H9 (cell line): ENCODE measurements at regions not wholly inside any gene's neighbourhood (a gene's known extent, or its start where the extent isn't known, plus 50 kb on each side); places are given as distances from the start of the nearest gene placed in this dataset.

ENCODE experiments used
- DNase-seq: peaks from one replicate; pipeline ENCODE4 v3.0.0-alpha.2; 2017
- H2AFZ ChIP-seq: one replicate; pipeline ENCODE4 v1.6.1; 2013; ENCODE audit warnings: mild to moderate bottlenecking, low read length, control low read depth, moderate library complexity
- H2AK5ac ChIP-seq: 2 replicates; pipeline ENCODE4 v1.6.1; 2013; ENCODE audit warnings: low read length, control low read depth, mixed read lengths; ENCODE audit not compliant: insufficient read length
- H2BK120ac ChIP-seq: one replicate; pipeline ENCODE4 v1.6.1; 2013; ENCODE audit warnings: low read depth, mild to moderate bottlenecking, low read length, control low read depth, inconsistent platforms; ENCODE audit not compliant: poor library complexity, severe bottlenecking
- H2BK12ac ChIP-seq: 2 replicates; pipeline ENCODE4 v1.6.1; 2013; ENCODE audit warnings: low read length, control low read depth, mixed read lengths, low read depth; ENCODE audit not compliant: insufficient read length
- H2BK15ac ChIP-seq: 2 replicates; pipeline ENCODE4 v1.6.1; 2013; ENCODE audit warnings: low read depth, low read length, control low read depth
- H2BK20ac ChIP-seq: one replicate; pipeline ENCODE4 v1.6.1; 2013; ENCODE audit warnings: low read depth, mild to moderate bottlenecking, low read length, control low read depth, inconsistent platforms; ENCODE audit not compliant: poor library complexity, severe bottlenecking
- H2BK5ac ChIP-seq: 2 replicates; pipeline ENCODE4 v1.6.1; 2013; ENCODE audit warnings: low read length, control low read depth, mixed read lengths; ENCODE audit not compliant: insufficient read length
- H3K14ac ChIP-seq: 2 replicates; pipeline ENCODE4 v1.6.1; 2013; ENCODE audit warnings: low read length, control low read depth; ENCODE audit not compliant: insufficient read depth
- H3K18ac ChIP-seq: 2 replicates; pipeline ENCODE4 v1.6.1; 2013; ENCODE audit warnings: low read depth, mild to moderate bottlenecking, mixed read lengths, low read length, control low read depth; ENCODE audit not compliant: insufficient read length
- H3K23ac ChIP-seq: 2 replicates; pipeline ENCODE4 v1.6.1; 2013; ENCODE audit warnings: low read length, control low read depth, mixed read lengths, low read depth; ENCODE audit not compliant: insufficient read length
- H3K23me2 ChIP-seq: 2 replicates; pipeline ENCODE4 v1.6.1; 2013; ENCODE audit warnings: low read depth, mild to moderate bottlenecking, mixed read lengths, low read length, control low read depth; ENCODE audit not compliant: insufficient read length, poor library complexity, severe bottlenecking
- H3K27ac ChIP-seq: 2 replicates; pipeline ENCODE4 v1.5.1; 2013; ENCODE audit warnings: low read length, control low read depth, mixed read lengths, low read depth; ENCODE audit not compliant: insufficient read length
- H3K27me3 ChIP-seq: 2 replicates; pipeline ENCODE4 v1.6.1; 2013; ENCODE audit warnings: low read length, control low read depth, inconsistent platforms; ENCODE audit not compliant: insufficient read depth
- H3K4ac ChIP-seq: 2 replicates; pipeline ENCODE4 v1.6.1; 2013; ENCODE audit warnings: low read depth, mild to moderate bottlenecking, control low read depth, inconsistent platforms, low read length, moderate library complexity
- H3K4me1 ChIP-seq: 2 replicates; pipeline ENCODE4 v1.6.1; 2013; ENCODE audit warnings: low read length, control low read depth, inconsistent platforms; ENCODE audit not compliant: insufficient read depth
- H3K4me2 ChIP-seq: 2 replicates; pipeline ENCODE4 v1.6.1; 2013; ENCODE audit warnings: low read length, control low read depth, mixed read lengths; ENCODE audit not compliant: insufficient read length, insufficient read depth
- H3K56ac ChIP-seq: 2 replicates; pipeline ENCODE4 v1.6.1; 2013; ENCODE audit warnings: low read depth, mild to moderate bottlenecking, mixed read lengths, low read length, control low read depth; ENCODE audit not compliant: insufficient read length
- H3K79me1 ChIP-seq: 2 replicates; pipeline ENCODE4 v1.6.1; 2013; ENCODE audit warnings: low read depth, mild to moderate bottlenecking, moderate library complexity, low read length, control low read depth, inconsistent platforms; ENCODE audit not compliant: insufficient read depth, poor library complexity, severe bottlenecking
- H3K79me2 ChIP-seq: 2 replicates; pipeline ENCODE4 v1.6.1; 2013; ENCODE audit warnings: low read length, control low read depth, inconsistent platforms; ENCODE audit not compliant: insufficient read depth
- H3K9ac ChIP-seq: 2 replicates; pipeline ENCODE4 v1.6.1; 2013; ENCODE audit warnings: low read length, control low read depth, mixed read lengths; ENCODE audit not compliant: insufficient read length; ENCODE audit errors: extremely low read depth
- H3K9me3 ChIP-seq: one replicate; pipeline ENCODE4 v1.6.1; 2013; ENCODE audit warnings: low read depth, low read length, inconsistent platforms; ENCODE audit not compliant: control insufficient read depth
- H3T11ph ChIP-seq: one replicate; pipeline ENCODE4 v1.6.1; 2013; ENCODE audit warnings: mild to moderate bottlenecking, low read length, control low read depth, inconsistent platforms
- H4K20me1 ChIP-seq: one replicate; pipeline ENCODE4 v1.6.1; 2013; ENCODE audit not compliant: control insufficient read depth, insufficient read length, insufficient read depth
- H4K5ac ChIP-seq: 2 replicates; pipeline ENCODE4 v1.6.1; 2013; ENCODE audit warnings: low read depth, mild to moderate bottlenecking, mixed read lengths, low read length, control low read depth; ENCODE audit not compliant: insufficient read length
- H4K8ac ChIP-seq: replicated peaks from 2 replicates; pipeline ENCODE4 v1.6.1; 2013; ENCODE audit warnings: low read length, control low read depth, mixed read lengths, low read depth; ENCODE audit not compliant: insufficient read length
- H4K91ac ChIP-seq: 2 replicates; pipeline ENCODE4 v1.6.1; 2013; ENCODE audit warnings: low read depth, mild to moderate bottlenecking, moderate library complexity, mixed read lengths, low read length, control low read depth; ENCODE audit not compliant: insufficient read length
- H3K27ac Mint-ChIP-seq, 3 experiments: 2 replicates in 2 of 3; 3 replicates in 1 of 3; pipeline ENCODE4 v1.8.0; 2020 to 2021; ENCODE audit warnings: mixed read lengths in 3 of 3, mild to moderate bottlenecking in 1 of 3, moderate library complexity in 1 of 3
- H3K27me3 Mint-ChIP-seq: 2 replicates; pipeline ENCODE4 v1.8.0; 2021; ENCODE audit warnings: low read depth, mild to moderate bottlenecking, moderate library complexity, mixed read lengths
- H3K36me3 Mint-ChIP-seq, 3 experiments: 2 replicates in 2 of 3; 3 replicates in 1 of 3; pipeline ENCODE4 v1.8.0; 2020 to 2021; ENCODE audit warnings: low read depth in 3 of 3, mixed read lengths in 3 of 3; ENCODE audit not compliant: insufficient read depth in 1 of 3
- H3K4me1 Mint-ChIP-seq, 2 experiments: 2 replicates each; pipeline ENCODE4 v1.8.0; 2020; ENCODE audit warnings: mixed read lengths in 2 of 2
- H3K4me3 Mint-ChIP-seq, 2 experiments: 2 replicates in 1 of 2; 3 replicates in 1 of 2; pipeline ENCODE4 v1.8.0; 2020 to 2021; ENCODE audit warnings: mild to moderate bottlenecking in 2 of 2, mixed read lengths in 2 of 2, moderate library complexity in 1 of 2
- H3K9me3 Mint-ChIP-seq, 2 experiments: 2 replicates in 1 of 2; 3 replicates in 1 of 2; pipeline ENCODE4 v1.8.0; 2020; ENCODE audit warnings: mild to moderate bottlenecking in 2 of 2, mixed read lengths in 2 of 2, moderate library complexity in 1 of 2
- WGBS: extraction: QIAGEN DNeasy Blood & Tissue Kit; methylation state at CpG from one replicate; pipeline ENCODE4 v1.1.7; 2013; ENCODE audit warnings: missing lambda C conversion rate, low lambda C conversion rate, mixed read lengths; ENCODE audit not compliant: insufficient read length; ENCODE audit errors: extremely low coverage; 5-methylcytosine and 5-hydroxymethylcytosine counted together
- TF ChIP-seq, protein P1 (sequence below): fragments of 200-600 bp; sonication (generic); conservative IDR thresholded peaks from 3 replicates; pipeline ENCODE4 v1.8.0; 2021; ENCODE audit warnings: antibody characterized with exemption, mild to moderate bottlenecking

DNA sequence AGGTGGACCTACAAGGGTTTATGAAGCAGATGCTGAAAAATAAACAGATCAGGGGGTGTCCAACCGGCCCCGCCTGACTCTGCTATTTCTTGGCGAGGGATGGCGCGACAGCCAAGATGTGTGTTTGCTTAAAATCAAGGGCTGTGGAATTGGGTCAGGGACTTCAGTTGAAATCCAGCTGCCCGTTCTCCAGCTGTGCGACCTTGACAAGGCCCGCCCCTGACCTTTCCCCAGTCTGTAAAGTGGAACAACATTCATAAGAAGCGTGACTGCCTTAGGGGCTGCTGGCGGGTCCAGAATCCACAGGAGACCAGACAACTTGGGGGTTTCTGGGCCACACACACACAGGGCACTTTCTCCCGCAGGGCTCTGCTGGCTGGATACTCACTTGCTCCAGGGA lies 517.5 kb downstream of the PREX1 start:
- H2BK20ac ChIP-seq, result no peak overlapping the region
- TF ChIP-seq, protein P1, sequence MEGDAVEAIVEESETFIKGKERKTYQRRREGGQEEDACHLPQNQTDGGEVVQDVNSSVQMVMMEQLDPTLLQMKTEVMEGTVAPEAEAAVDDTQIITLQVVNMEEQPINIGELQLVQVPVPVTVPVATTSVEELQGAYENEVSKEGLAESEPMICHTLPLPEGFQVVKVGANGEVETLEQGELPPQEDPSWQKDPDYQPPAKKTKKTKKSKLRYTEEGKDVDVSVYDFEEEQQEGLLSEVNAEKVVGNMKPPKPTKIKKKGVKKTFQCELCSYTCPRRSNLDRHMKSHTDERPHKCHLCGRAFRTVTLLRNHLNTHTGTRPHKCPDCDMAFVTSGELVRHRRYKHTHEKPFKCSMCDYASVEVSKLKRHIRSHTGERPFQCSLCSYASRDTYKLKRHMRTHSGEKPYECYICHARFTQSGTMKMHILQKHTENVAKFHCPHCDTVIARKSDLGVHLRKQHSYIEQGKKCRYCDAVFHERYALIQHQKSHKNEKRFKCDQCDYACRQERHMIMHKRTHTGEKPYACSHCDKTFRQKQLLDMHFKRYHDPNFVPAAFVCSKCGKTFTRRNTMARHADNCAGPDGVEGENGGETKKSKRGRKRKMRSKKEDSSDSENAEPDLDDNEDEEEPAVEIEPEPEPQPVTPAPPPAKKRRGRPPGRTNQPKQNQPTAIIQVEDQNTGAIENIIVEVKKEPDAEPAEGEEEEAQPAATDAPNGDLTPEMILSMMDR, result no peak
- H3K18ac ChIP-seq, result no peak overlapping the region
- no peak overlapping the region for H3K27ac ChIP-seq
- no peak overlapping the region for H4K91ac ChIP-seq
- H4K20me1 ChIP-seq, result no peaks in the 10 kb centered on the region
- no peaks in the 10 kb centered on the region for H3K79me1 ChIP-seq
- H3K4me2 ChIP-seq, result no peak overlapping the region
- no peak overlapping the region for H3T11ph ChIP-seq
- H2BK5ac ChIP-seq, result no peak overlapping the region
- no peak overlapping the region for H3K4ac ChIP-seq
- H3K14ac ChIP-seq, result no peak overlapping the region
- no peak overlapping the region for H2AK5ac ChIP-seq
- no peaks in the 10 kb centered on the region for H3K23me2 ChIP-seq
- no peak overlapping the region for H2BK120ac ChIP-seq
- H2BK12ac ChIP-seq, result no peak overlapping the region
- H3K4me1 ChIP-seq, result no peaks in the 10 kb centered on the region
- H3K79me2 ChIP-seq, result no peaks in the 10 kb centered on the region
- no peaks in the 10 kb centered on the region for H3K9me3 ChIP-seq
- DNase-seq, result no peak
- no peak overlapping the region for H3K9ac ChIP-seq
- H3K4me1 Mint-ChIP-seq, result peaks cover 23 to 26% of the 10 kb centered on the region in 2 experiments
- no peak overlapping the region for H3K4me3 Mint-ChIP-seq
- H2BK15ac ChIP-seq, result no peak overlapping the region
- H3K23ac ChIP-seq, result no peak overlapping the region
- H3K56ac ChIP-seq, result no peak overlapping the region
- H4K8ac ChIP-seq, result no peak overlapping the region
- WGBS, result no CpG with 5 or more reads among the region's 11 CpGs
- no peak overlapping the region for H2AFZ ChIP-seq
- H3K9me3 Mint-ChIP-seq, result no peaks in the 10 kb centered on the region; a peak in 1 of 5 replicates
- H3K36me3 Mint-ChIP-seq, result peaks cover 0 to 11% (median 0%) of the 10 kb centered on the region in 3 experiments; a peak in 3 of 7 replicates
- H3K27me3 ChIP-seq, result no peaks in the 10 kb centered on the region
- peaks cover 4% of the 10 kb centered on the region; the same call in 1 of the 2 replicates for H3K27me3 Mint-ChIP-seq
- H4K5ac ChIP-seq, result no peak overlapping the region
- no peak overlapping the region; a peak in 1 of 7 replicates for H3K27ac Mint-ChIP-seq
